ENCODE measurements at regions not wholly inside any gene's neighbourhood (a gene's known extent, or its start where the extent isn't known, plus 50 kb on each side); places are given as distances from the start of the nearest gene placed in this dataset.
"Not testable (repeated sequence)": the region's sequence is repeated elsewhere in the genome, so short reads cannot be mapped to it uniquely, and the experiment has no call there.

GRCh38 chr10:65548001-65548400 is 1377.8 kb upstream of the LRRTM3 start:
- DNase-seq (ENCODE audit: low spot score): no peak

- DNase-seq (ENCODE audit: low spot score): no peak
These were observed 1375.1 kb upstream of the LRRTM3 start for GRCh38 chr10:65550761-65551160.

DNA sequence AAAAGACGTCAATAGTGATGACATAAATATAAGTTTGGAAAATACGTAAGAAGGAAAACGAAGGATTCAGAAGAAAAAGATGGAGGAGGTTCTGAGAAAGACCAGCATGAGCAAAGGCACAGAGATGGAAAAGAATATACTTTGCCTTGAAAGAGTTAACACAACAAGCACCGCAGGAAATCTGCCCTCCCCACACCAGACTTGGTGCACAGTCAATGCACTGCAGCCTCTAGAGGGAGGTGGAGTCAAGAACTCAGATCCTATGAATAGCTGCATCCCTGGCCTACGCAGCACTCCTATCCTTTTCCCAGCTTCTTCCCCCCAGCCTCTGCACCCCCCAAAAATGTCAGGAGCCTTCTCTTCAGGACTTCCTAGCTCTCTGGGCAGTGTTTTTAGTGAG is 1370.6 kb upstream of the LRRTM3 start:
- DNase-seq (ENCODE audit: low spot score): no peak

DNA sequence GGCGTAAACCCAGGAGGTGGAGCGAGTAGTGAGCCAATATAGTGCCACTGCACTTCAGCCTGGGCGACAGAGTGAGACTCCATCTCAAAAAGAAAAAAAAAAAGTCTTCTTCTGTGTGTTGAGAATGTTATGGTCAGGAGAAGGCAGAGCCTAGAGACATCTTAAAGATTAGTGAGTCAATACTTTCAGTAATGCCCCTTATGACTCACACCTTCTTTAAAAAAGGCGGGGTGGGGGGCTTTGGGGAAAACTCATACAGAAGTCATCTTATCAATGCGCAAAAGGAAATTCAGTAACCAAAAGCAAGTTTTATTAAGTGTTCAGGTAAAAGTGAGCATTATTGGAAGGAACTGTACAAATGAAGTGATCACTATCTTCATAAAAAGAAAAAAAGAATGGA is 1369.8 kb upstream of the LRRTM3 start:
- DNase-seq (ENCODE audit: low spot score): no peak

DNA sequence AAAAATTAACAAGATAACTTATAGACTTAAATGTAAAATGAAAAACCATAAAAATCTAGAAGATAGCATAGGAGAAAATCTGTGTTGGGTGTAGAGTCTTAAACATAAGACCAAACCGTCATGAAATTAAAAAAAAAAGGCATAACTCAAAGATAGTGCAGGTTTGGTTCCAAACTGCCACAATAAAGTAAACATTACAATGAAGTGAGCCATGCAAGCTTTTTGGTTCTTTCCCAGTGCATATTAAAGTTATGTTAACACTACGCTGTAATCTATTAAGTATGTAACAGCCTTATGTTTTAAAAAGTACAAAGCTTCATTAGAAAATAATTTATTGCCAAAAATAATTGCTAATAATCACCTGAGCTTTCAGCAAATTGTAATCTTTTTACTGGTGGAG is 1366.5 kb upstream of the LRRTM3 start:
- DNase-seq (ENCODE audit: low spot score): no peak

DNA sequence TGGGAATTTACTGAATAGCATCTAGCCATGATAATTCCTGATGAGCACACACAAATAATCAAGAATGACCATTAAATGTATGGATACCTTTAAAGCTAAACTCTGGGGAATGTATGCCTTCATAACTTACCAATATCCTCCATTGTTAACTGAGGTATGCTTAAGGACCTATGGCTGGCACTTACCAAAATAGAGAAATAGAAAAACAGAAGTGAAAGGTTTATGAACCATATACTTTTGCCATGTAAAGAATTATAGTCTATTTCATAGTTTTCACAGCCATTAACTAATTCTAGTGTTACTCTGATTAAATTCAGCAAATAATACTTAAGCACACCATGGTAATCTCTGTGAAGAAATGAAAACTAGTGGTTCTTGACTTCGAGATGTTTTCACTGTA is 1360.6 kb upstream of the LRRTM3 start:
- DNase-seq (ENCODE audit: low spot score): no peak

DNA sequence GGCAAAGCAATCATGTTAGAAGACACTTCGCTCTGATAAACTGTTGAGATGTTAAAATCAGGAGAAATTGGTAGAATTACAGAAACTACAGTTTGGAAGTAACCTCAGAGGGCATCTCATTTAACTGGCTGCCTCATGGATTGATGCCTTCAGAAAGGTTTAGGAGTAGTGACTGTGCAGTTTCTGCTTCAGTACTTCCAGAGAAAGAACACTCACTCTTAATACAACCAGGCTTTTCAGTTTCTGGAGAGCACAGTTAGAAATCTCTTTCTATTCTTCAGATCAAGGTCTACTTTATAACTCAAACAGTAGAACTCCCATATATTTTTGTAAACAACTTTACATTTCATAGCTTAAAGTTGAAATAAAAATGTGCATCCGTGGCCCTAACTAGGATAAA is 1358.9 kb upstream of the LRRTM3 start:
- no peak for DNase-seq (ENCODE audit: low spot score)

GRCh38 chr10:65570143-65571010 is 1355.5 kb upstream of the LRRTM3 start:
- DNase-seq (ENCODE audit: low spot score): no peak

GRCh38 chr10:65571011-65571570 is 1354.7 kb upstream of the LRRTM3 start:
- no peak for DNase-seq (ENCODE audit: low spot score)

DNA sequence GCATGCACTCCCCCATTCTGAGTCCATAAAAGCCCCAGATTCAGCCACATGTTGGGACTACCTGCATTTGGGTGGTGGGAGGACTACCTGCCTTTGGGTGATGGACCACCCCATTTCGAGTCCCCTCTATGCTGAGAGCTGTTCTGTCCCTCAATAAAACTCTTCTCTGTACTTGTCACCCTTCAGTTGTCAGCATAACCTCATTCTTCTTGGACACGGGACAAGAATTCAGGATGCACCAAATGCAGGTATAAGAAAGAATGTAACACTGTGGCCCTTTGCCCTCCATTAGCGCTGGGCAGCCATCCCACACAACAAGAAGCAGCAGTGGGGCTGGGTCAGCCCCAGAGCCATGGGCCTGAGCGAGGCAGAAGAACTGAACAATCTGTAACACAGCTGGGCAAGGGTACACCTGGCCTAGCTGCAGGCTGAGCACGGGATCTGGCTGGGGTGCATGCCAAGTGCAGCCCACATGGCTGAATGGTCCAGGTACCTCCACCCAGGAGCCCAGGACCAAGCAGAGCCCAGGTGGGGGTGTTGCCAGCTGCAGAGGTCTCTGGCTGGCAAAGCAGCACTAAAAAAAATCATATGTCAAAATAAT is 1344.3 kb upstream of the LRRTM3 start:
- no peak for DNase-seq (ENCODE audit: low spot score)

- DNase-seq (ENCODE audit: low spot score): no peak
These were observed 1323.5 kb upstream of the LRRTM3 start for GRCh38 chr10:65602182-65602865.

GRCh38 chr10:65611592-65611991 is 1314.2 kb upstream of the LRRTM3 start:
- no peak for DNase-seq (ENCODE audit: low spot score)

GRCh38 chr10:65614956-65615565 is 1310.8 kb upstream of the LRRTM3 start:
- DNase-seq (ENCODE audit: low spot score): no peak

DNA sequence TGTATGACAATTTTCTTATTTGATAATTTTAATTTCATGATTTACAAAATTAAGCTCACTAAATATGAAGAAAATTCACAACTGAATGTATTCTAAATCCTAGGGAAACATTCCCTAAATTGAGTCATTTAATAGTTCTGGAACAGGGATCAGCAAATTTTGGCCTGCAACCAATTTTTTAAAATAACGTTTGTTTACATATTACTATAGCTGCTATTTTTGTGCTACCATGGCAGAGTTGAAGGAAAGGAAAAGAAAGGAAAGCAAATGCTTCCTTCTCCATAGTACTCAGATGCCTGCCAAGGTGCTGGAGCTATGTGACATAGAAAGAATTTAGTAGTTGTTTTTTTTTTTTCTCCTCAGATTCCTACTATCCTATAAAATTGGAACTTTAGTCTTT is 1307.7 kb upstream of the LRRTM3 start:
- DNase-seq (ENCODE audit: low spot score): no peak

GRCh38 chr10:65620404-65621048 is 1305.3 kb upstream of the LRRTM3 start:
- no peak for DNase-seq (ENCODE audit: low spot score)

GRCh38 chr10:65622608-65623007 is 1303.2 kb upstream of the LRRTM3 start:
- DNase-seq (ENCODE audit: low spot score): no peak

DNA sequence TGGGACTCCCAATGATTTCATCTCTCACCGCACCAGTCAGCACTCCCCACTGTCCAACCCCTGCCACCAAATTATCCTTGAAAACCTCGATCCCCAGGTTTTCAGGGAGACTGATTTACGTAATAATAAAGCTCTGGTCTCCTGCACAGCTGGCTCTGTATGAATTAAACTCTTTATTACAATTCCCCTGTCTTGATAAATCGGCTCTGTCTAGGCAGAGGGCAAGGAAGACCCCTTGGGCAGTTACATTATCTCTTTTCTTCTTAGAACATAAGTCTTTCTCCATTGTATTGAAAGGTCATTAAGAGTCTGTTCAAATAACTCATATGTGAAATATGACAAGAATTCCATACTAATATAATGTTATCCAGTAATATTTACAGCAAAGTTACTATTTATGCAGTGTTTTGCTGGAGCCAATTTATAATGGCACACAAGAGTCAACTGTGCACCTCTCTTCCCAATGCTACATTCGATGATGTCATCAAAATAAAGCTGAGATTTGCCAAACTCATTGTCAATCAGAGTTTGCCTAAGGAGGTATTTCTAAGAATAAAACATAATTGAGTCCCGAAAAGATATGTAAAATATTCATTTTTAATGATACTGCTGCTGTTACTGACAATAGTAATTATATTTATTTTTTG is 1297.2 kb upstream of the LRRTM3 start:
- no peak for DNase-seq (ENCODE audit: low spot score)

GRCh38 chr10:65660006-65660405 is 1265.8 kb upstream of the LRRTM3 start:
- DNase-seq (ENCODE audit: low spot score): no peak

DNA sequence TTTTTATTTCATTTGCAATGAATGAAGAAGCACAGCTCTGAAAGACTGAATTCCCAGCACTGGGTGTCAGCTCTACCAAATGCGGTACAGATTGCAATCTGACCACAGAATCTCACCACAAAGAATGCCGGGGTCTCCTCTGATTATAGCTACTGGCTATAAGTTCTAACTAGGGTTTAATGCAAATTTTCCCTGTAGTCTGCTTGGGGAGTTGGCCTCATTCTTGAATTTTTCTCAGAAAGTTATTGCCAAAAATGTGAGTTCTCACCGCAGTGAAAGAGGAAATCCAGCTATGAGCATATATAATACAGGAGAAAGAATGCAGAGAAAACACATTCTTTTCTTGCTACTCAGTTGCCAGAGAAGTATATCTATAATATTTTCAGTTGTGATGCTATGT is 1255.7 kb upstream of the LRRTM3 start:
- no peak for DNase-seq (ENCODE audit: low spot score)

DNA sequence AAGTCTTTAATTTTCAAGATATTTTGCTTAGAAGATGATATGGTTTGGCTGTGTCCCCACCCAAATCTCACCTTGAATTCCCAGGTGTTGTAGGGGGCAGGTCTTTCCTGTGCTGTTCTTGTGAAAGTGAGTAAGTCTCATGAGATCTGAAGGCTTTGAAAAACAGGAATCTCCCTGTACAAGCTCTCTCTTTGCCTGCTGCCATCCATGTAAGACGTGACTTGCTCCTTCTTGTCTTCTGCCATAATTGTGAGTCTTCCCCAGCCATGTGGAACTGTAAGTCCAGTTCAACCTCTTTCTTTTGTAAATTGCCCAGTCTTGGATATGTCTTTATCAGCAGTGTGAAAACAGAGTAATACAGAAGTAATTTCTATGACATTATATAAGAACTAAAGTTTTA is 1255.2 kb upstream of the LRRTM3 start:
- DNase-seq (ENCODE audit: low spot score): not testable (repeated sequence)

GRCh38 chr10:65675236-65675635 is 1250.6 kb upstream of the LRRTM3 start:
- DNase-seq (ENCODE audit: low spot score): no peak
